ENCODE measurements at regions not wholly inside any gene's neighbourhood (a gene's known extent, or its start where the extent isn't known, plus 50 kb on each side); places are given as distances from the start of the nearest gene placed in this dataset.

GRCh38 chr9:1510712-1511111, 460.6 kb downstream of the DMRT2 start:
- no peaks in the 10 kb centered on the region for H3K4me1 ChIP-seq (ENCODE audit: control insufficient read depth, insufficient read depth, low read length, poor library complexity, severe bottlenecking)
- WGBS, 2 experiments (ENCODE audit: insufficient coverage in 2 of 2): 80 to 82% methylated on average over 4 of the region's 4 CpGs

GRCh38 chr9:1513105-1513504, 462.9 kb downstream of the DMRT2 start:
- no CpG with 5 or more reads among the region's 2 CpGs for WGBS, 2 experiments (ENCODE audit: insufficient coverage in 2 of 2)
- no peaks in the 10 kb centered on the region for H3K9me3 ChIP-seq (ENCODE audit: control insufficient read depth, low read length)
- H3K27ac ChIP-seq (ENCODE audit: low read depth, low read length, severe bottlenecking): no peak overlapping the region
- no peak overlapping the region for H3K4me3 ChIP-seq (ENCODE audit: extremely low read depth, insufficient read depth, low read length, poor library complexity, severe bottlenecking)
- H3K36me3 ChIP-seq (ENCODE audit: control insufficient read depth, insufficient read depth, low read length): no peaks in the 10 kb centered on the region
- H3K4me1 ChIP-seq (ENCODE audit: control insufficient read depth, insufficient read depth, low read length, poor library complexity, severe bottlenecking): no peaks in the 10 kb centered on the region

More at GRCh38 chr9:1510712-1511111, 460.6 kb downstream of the DMRT2 start:
- Histone ChIP-seq H3K27ac (ENCODE audit: low read depth, low read length, severe bottlenecking) (no peak overlapping the region), H3K9me3 (ENCODE audit: control insufficient read depth, low read length) (no peaks in the 10 kb centered on the region), H3K4me3 (ENCODE audit: extremely low read depth, insufficient read depth, low read length, poor library complexity, severe bottlenecking) (no peak overlapping the region), H3K36me3 (ENCODE audit: control insufficient read depth, insufficient read depth, low read length) (no peaks in the 10 kb centered on the region)

- Histone ChIP-seq H3K27ac (ENCODE audit: low read depth, low read length, severe bottlenecking) (no peak overlapping the region), H3K4me3 (ENCODE audit: extremely low read depth, insufficient read depth, low read length, poor library complexity, severe bottlenecking) (no peak overlapping the region), H3K4me1 (ENCODE audit: control insufficient read depth, insufficient read depth, low read length, poor library complexity, severe bottlenecking) (no peaks in the 10 kb centered on the region), H3K36me3 (ENCODE audit: control insufficient read depth, insufficient read depth, low read length) (no peaks in the 10 kb centered on the region), H3K9me3 (ENCODE audit: control insufficient read depth, low read length) (no peaks in the 10 kb centered on the region)
- 80 to 83% methylated on average over 1 to 2 of the region's 3 CpGs for WGBS, 2 experiments (ENCODE audit: insufficient coverage in 2 of 2)
Measured at GRCh38 chr9:1514250-1514649, 464.1 kb downstream of the DMRT2 start.

- no peaks in the 10 kb centered on the region for H3K9me3 ChIP-seq (ENCODE audit: control insufficient read depth, low read length)
- WGBS, 2 experiments (ENCODE audit: insufficient coverage in 2 of 2): 78 to 93% methylated on average over 1 of the region's 2 CpGs
- no peaks in the 10 kb centered on the region for H3K36me3 ChIP-seq (ENCODE audit: control insufficient read depth, insufficient read depth, low read length)
- no peak overlapping the region for H3K4me3 ChIP-seq (ENCODE audit: extremely low read depth, insufficient read depth, low read length, poor library complexity, severe bottlenecking)
- H3K27ac ChIP-seq (ENCODE audit: low read depth, low read length, severe bottlenecking): no peak overlapping the region
- H3K4me1 ChIP-seq (ENCODE audit: control insufficient read depth, insufficient read depth, low read length, poor library complexity, severe bottlenecking): no peaks in the 10 kb centered on the region
Measured at GRCh38 chr9:1514776-1515363, 464.7 kb downstream of the DMRT2 start.

- Histone ChIP-seq H3K4me3 (ENCODE audit: extremely low read depth, insufficient read depth, low read length, poor library complexity, severe bottlenecking) (no peak overlapping the region), H3K9me3 (ENCODE audit: control insufficient read depth, low read length) (no peaks in the 10 kb centered on the region), H3K4me1 (ENCODE audit: control insufficient read depth, insufficient read depth, low read length, poor library complexity, severe bottlenecking) (no peaks in the 10 kb centered on the region), H3K36me3 (ENCODE audit: control insufficient read depth, insufficient read depth, low read length) (no peaks in the 10 kb centered on the region), H3K27ac (ENCODE audit: low read depth, low read length, severe bottlenecking) (no peak overlapping the region)
- WGBS, 2 experiments (ENCODE audit: insufficient coverage in 2 of 2): 83 to 85% methylated on average over 1 to 2 of the region's 3 CpGs
Measured at GRCh38 chr9:1515557-1515956, 465.4 kb downstream of the DMRT2 start.

DNA sequence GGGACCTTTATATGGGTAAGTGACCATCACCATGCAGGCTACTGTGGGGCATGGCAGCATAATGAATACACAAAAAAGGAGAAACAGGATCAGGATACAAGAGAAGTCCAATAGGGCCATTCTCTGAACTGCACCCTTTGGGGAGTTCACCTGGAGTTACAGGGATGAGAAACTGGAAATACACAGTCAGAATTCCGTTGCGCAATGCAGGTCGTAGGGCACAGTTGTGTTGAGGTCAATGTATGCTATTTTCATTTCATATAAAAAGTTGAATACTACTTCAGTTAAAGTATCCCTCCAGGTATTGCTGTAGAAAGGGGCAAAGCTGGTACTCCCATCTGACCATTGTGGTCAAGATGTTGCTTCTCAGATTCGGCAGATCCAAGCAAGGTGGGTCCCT, 471.4 kb downstream of the DMRT2 start:
- no peaks in the 10 kb centered on the region for H3K9me3 ChIP-seq (ENCODE audit: control insufficient read depth, low read length)
- no peak overlapping the region for H3K4me3 ChIP-seq (ENCODE audit: extremely low read depth, insufficient read depth, low read length, poor library complexity, severe bottlenecking)
- H3K4me1 ChIP-seq (ENCODE audit: control insufficient read depth, insufficient read depth, low read length, poor library complexity, severe bottlenecking): no peaks in the 10 kb centered on the region
- H3K36me3 ChIP-seq (ENCODE audit: control insufficient read depth, insufficient read depth, low read length): no peaks in the 10 kb centered on the region
- WGBS, 2 experiments (ENCODE audit: insufficient coverage in 2 of 2): no CpG with 5 or more reads among the region's 4 CpGs
- no peak overlapping the region for H3K27ac ChIP-seq (ENCODE audit: low read depth, low read length, severe bottlenecking)

GRCh38 chr9:1522219-1522767, 472.1 kb downstream of the DMRT2 start:
- Histone ChIP-seq H3K4me1 (ENCODE audit: control insufficient read depth, insufficient read depth, low read length, poor library complexity, severe bottlenecking) (no peaks in the 10 kb centered on the region), H3K9me3 (ENCODE audit: control insufficient read depth, low read length) (no peaks in the 10 kb centered on the region), H3K4me3 (ENCODE audit: extremely low read depth, insufficient read depth, low read length, poor library complexity, severe bottlenecking) (no peak overlapping the region), H3K27ac (ENCODE audit: low read depth, low read length, severe bottlenecking) (no peak overlapping the region), H3K36me3 (ENCODE audit: control insufficient read depth, insufficient read depth, low read length) (no peaks in the 10 kb centered on the region)
- no CpG with 5 or more reads among the region's 1 CpG for WGBS, 2 experiments (ENCODE audit: insufficient coverage in 2 of 2)

GRCh38 chr9:1528456-1528855, 478.3 kb downstream of the DMRT2 start:
- Histone ChIP-seq H3K4me3 (ENCODE audit: extremely low read depth, insufficient read depth, low read length, poor library complexity, severe bottlenecking) (no peak overlapping the region), H3K27ac (ENCODE audit: low read depth, low read length, severe bottlenecking) (no peak overlapping the region), H3K4me1 (ENCODE audit: control insufficient read depth, insufficient read depth, low read length, poor library complexity, severe bottlenecking) (no peaks in the 10 kb centered on the region), H3K9me3 (ENCODE audit: control insufficient read depth, low read length) (no peaks in the 10 kb centered on the region), H3K36me3 (ENCODE audit: control insufficient read depth, insufficient read depth, low read length) (no peaks in the 10 kb centered on the region)
- WGBS, 2 experiments (ENCODE audit: insufficient coverage in 2 of 2): 58 to 83% methylated on average over 2 of the region's 2 CpGs

DNA sequence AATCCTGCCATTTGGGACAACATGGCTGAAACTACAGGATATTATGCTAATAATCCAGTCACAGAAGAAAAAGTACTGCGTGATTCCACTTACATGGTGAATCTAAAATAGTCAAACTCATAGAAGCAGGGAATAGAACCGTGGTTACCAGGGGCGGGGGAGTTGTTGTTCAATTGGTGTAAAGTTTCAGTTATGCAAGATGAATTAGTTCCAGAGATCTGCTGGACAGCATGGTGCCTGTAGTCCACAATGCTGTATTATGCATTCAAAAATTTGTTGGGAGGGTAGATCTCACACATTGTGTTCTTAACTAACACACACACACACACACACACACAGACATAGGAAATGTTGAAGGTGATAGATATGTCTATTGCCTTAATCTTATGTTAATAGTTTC, 480.5 kb downstream of the DMRT2 start:
- Histone ChIP-seq H3K27ac (ENCODE audit: low read depth, low read length, severe bottlenecking) (no peak overlapping the region), H3K4me3 (ENCODE audit: extremely low read depth, insufficient read depth, low read length, poor library complexity, severe bottlenecking) (no peak overlapping the region), H3K36me3 (ENCODE audit: control insufficient read depth, insufficient read depth, low read length) (no peaks in the 10 kb centered on the region), H3K4me1 (ENCODE audit: control insufficient read depth, insufficient read depth, low read length, poor library complexity, severe bottlenecking) (no peaks in the 10 kb centered on the region), H3K9me3 (ENCODE audit: control insufficient read depth, low read length) (no peaks in the 10 kb centered on the region)
- 96% methylated on average over 3 of the region's 3 CpGs; no CpG with 5 or more reads in 1 of the 2 experiments for WGBS, 2 experiments (ENCODE audit: insufficient coverage in 2 of 2)

- H3K9me3 ChIP-seq (ENCODE audit: control insufficient read depth, low read length): no peaks in the 10 kb centered on the region
- no CpG with 5 or more reads among the region's 1 CpG for WGBS, 2 experiments (ENCODE audit: insufficient coverage in 2 of 2)
- no peaks in the 10 kb centered on the region for H3K36me3 ChIP-seq (ENCODE audit: control insufficient read depth, insufficient read depth, low read length)
- no peak overlapping the region for H3K27ac ChIP-seq (ENCODE audit: low read depth, low read length, severe bottlenecking)
- H3K4me1 ChIP-seq (ENCODE audit: control insufficient read depth, insufficient read depth, low read length, poor library complexity, severe bottlenecking): no peaks in the 10 kb centered on the region
- H3K4me3 ChIP-seq (ENCODE audit: extremely low read depth, insufficient read depth, low read length, poor library complexity, severe bottlenecking): no peak overlapping the region
Measured at GRCh38 chr9:1531424-1531823, 481.3 kb downstream of the DMRT2 start.

- no peak overlapping the region for H3K27ac ChIP-seq (ENCODE audit: low read depth, low read length, severe bottlenecking)
- no peaks in the 10 kb centered on the region for H3K9me3 ChIP-seq (ENCODE audit: control insufficient read depth, low read length)
- H3K4me3 ChIP-seq (ENCODE audit: extremely low read depth, insufficient read depth, low read length, poor library complexity, severe bottlenecking): no peak overlapping the region
- 65 to 73% methylated on average over 2 of the region's 4 CpGs for WGBS, 2 experiments (ENCODE audit: insufficient coverage in 2 of 2)
- H3K4me1 ChIP-seq (ENCODE audit: control insufficient read depth, insufficient read depth, low read length, poor library complexity, severe bottlenecking): no peaks in the 10 kb centered on the region
- H3K36me3 ChIP-seq (ENCODE audit: control insufficient read depth, insufficient read depth, low read length): no peaks in the 10 kb centered on the region
Measured at GRCh38 chr9:1532171-1532570, 482.0 kb downstream of the DMRT2 start.

Data from mesodermal cell (in vitro differentiated cells).